Osteoblast (primary cell): ENCODE measurements at regions not wholly inside any gene's neighbourhood (a gene's known extent, or its start where the extent isn't known, plus 50 kb on each side); places are given as distances from the start of the nearest gene placed in this dataset.

Experiments
- DNase-seq: peaks from one replicate; pipeline ENCODE4 v3.0.0; 2011; ENCODE audit warnings: low spot score, mixed read lengths; ENCODE audit not compliant: insufficient read length; ENCODE audit errors: missing footprints
- H2AFZ ChIP-seq: 2 replicates; pipeline ENCODE4 v1.6.0; 2011; ENCODE audit warnings: mild to moderate bottlenecking, low read length
- H3K27ac ChIP-seq: 2 replicates; pipeline ENCODE4 v1.5.1; 2011; ENCODE audit warnings: mild to moderate bottlenecking, low read depth, low read length, moderate library complexity
- H3K27me3 ChIP-seq: 2 replicates; pipeline ENCODE4 v1.6.0; 2012; ENCODE audit warnings: mild to moderate bottlenecking, control low read depth, inconsistent platforms, low read length, moderate library complexity; ENCODE audit not compliant: insufficient read depth
- H3K36me3 ChIP-seq: 2 replicates; pipeline ENCODE4 v1.5.1; 2011; ENCODE audit warnings: mild to moderate bottlenecking, low read length, control low read depth, moderate library complexity; ENCODE audit not compliant: insufficient read depth
- H3K4me1 ChIP-seq: 2 replicates; pipeline ENCODE4 v1.5.1; 2011; ENCODE audit warnings: mild to moderate bottlenecking, low read length, control low read depth, moderate library complexity; ENCODE audit not compliant: insufficient read depth
- H3K4me2 ChIP-seq: 2 replicates; pipeline ENCODE4 v1.6.0; 2011; ENCODE audit warnings: mild to moderate bottlenecking, low read length; ENCODE audit not compliant: insufficient read depth
- H3K4me3 ChIP-seq: fragments of 200-600 bp; sonication (generic); 3 replicates; pipeline ENCODE4 v1.5.1; 2012; ENCODE audit warnings: mild to moderate bottlenecking, low read length, inconsistent platforms; ENCODE audit not compliant: insufficient read depth
- H3K79me2 ChIP-seq: 2 replicates; pipeline ENCODE4 v1.6.0; 2012; ENCODE audit warnings: mild to moderate bottlenecking, low read length, control low read depth, inconsistent platforms; ENCODE audit not compliant: insufficient read depth
- H3K9me3 ChIP-seq: 2 replicates; pipeline ENCODE4 v1.5.1; 2011; ENCODE audit warnings: low read depth, low read length, control low read depth
- H4K20me1 ChIP-seq: 2 replicates; pipeline ENCODE4 v1.6.0; 2012; ENCODE audit warnings: mild to moderate bottlenecking, low read length, control low read depth; ENCODE audit not compliant: insufficient read depth
- TF ChIP-seq, protein P1 (sequence below): IDR thresholded peaks from 2 replicates; pipeline ENCODE4 v1.5.1; 2011; ENCODE audit warnings: mild to moderate bottlenecking, low read depth, low read length, moderate library complexity; ENCODE audit errors: extremely low read depth

DNA sequence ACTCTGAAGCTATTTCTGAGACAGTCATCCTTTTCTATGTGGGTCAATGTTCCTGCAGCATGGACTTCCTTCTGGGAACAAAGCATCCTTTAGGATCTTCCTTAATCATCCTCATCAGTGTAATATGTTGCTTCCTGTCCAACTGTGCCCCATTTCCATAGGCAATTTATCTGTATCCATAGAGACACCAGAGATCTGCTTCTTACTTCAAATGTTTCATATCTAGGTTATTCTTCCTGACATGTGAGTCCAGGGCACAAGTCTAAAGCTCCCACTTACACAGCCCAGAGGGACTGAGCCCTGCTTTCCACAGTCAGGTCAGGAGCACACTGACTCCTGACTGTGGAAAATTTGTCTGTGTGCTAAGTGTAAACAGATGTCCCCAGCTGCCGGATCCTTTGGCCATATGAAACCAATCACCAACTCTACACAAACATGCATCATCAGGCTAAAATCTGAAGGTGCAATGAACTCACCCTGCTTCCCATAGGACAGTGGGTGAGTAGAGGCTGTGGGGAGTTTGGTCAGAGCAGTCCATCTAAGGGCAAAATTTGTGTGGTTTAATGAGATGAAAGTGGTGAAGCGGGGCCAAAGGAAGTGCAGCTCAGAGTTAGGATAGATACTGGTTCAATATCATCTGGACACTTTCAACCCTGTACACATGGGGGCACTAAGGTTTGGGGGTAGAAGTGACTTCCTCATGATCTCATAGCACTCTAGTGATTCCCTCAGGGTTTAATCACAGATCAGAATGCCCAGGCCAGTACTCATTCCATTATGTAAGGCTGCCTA, 85.2 kb upstream of the TNC start:
- H2AFZ ChIP-seq = no peak overlapping the region
- no peaks in the 10 kb centered on the region for H3K27me3 ChIP-seq
- no peaks in the 10 kb centered on the region for H3K36me3 ChIP-seq
- H3K9me3 ChIP-seq = no peaks in the 10 kb centered on the region
- no peaks in the 10 kb centered on the region for H4K20me1 ChIP-seq
- peak; percentile 36 for DNase-seq
- H3K79me2 ChIP-seq = no peaks in the 10 kb centered on the region
- H3K27ac ChIP-seq = peak overlapping the region; percentile 77
- H3K4me1 ChIP-seq = peaks cover 66% of the 10 kb centered on the region
- no peak overlapping the region for H3K4me3 ChIP-seq
- TF ChIP-seq, protein P1, sequence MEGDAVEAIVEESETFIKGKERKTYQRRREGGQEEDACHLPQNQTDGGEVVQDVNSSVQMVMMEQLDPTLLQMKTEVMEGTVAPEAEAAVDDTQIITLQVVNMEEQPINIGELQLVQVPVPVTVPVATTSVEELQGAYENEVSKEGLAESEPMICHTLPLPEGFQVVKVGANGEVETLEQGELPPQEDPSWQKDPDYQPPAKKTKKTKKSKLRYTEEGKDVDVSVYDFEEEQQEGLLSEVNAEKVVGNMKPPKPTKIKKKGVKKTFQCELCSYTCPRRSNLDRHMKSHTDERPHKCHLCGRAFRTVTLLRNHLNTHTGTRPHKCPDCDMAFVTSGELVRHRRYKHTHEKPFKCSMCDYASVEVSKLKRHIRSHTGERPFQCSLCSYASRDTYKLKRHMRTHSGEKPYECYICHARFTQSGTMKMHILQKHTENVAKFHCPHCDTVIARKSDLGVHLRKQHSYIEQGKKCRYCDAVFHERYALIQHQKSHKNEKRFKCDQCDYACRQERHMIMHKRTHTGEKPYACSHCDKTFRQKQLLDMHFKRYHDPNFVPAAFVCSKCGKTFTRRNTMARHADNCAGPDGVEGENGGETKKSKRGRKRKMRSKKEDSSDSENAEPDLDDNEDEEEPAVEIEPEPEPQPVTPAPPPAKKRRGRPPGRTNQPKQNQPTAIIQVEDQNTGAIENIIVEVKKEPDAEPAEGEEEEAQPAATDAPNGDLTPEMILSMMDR = peak; percentile 35
- H3K4me2 ChIP-seq = no peak overlapping the region

DNA sequence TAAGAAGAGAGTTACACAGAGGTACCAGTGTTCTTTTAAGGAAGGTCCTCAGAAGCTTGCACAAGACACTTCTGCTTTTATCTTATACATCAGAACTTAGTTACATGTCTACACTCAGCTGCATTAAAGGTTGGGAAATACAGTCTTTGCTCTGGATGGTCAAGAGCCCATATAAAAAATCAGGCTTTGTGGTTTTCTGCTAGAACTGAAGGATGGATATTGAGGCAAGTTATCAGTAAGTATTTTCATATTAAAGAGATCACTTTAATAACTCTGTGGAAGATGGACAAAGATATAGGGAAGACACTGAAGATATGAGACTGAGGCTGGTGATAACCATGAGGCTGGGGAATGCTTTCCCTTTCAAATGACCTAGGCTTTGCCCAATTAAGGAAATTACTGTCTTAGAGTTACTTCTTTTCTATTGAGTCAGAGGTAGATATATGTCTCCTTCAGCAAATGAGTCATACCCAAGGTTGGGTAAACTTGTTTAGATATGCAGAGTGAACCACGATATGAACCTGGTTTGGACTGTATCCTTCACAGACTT, 87.0 kb upstream of the TNC start:
- H4K20me1 ChIP-seq = no peaks in the 10 kb centered on the region
- H3K4me1 ChIP-seq = peaks cover 80% of the 10 kb centered on the region
- no peaks in the 10 kb centered on the region for H3K79me2 ChIP-seq
- no peaks in the 10 kb centered on the region for H3K36me3 ChIP-seq
- DNase-seq = no peak
- TF ChIP-seq, protein P1 = no peak
- H3K9me3 ChIP-seq = no peaks in the 10 kb centered on the region
- H3K4me2 ChIP-seq = peak overlapping the region; percentile 29
- H3K27me3 ChIP-seq = no peaks in the 10 kb centered on the region
- H3K27ac ChIP-seq = peak overlapping the region; percentile 77
- H2AFZ ChIP-seq = no peak overlapping the region
- no peak overlapping the region for H3K4me3 ChIP-seq

DNA sequence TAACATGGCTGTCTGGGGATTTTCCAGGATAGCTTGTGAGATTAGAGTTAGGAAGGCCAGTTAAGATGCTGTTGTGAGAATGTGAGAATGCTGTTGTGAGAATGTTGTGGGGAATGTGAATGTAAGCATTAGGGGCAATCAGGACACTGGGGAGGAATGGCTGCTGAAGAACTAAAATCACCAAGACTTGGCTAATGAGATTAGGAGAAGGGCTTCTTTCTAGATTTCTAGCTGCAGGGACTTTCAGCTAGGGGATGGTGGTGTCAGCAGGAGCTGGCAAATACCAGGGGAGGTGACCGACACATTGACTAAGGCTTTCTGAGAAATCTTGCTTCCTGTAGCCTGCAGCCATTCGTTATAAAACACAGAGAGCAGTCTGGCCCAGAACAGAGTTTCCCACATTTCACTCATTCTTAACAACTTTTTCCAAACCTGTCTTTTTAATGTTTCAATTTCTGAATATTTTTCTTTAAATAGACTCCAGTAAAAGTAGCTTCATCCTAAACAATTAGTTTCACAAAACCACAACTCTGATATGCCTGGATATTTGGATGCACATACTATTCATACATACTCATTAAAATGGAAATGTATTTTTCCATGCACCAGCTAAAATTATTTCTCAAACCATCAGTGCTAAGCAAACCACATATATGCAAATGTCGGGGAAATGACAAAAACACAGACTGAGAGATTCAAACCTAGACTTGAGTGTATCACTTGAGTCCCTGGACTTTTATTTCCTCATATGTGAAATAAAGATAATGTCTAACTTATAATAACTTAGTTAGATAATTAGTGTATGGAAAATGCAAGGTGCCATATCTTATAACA, 89.3 kb upstream of the TNC start:
- Histone ChIP-seq H2AFZ (peak overlapping the region; percentile 52), H3K27ac (peak overlapping the region; percentile 57)

More for the DNA sequence above, 89.3 kb upstream of the TNC start:
- Histone ChIP-seq H3K27me3 (no peaks in the 10 kb centered on the region), H3K9me3 (no peaks in the 10 kb centered on the region), H3K4me1 (peaks cover 81% of the 10 kb centered on the region), H3K79me2 (no peaks in the 10 kb centered on the region), H3K4me3 (no peak overlapping the region), H3K4me2 (peak overlapping the region; percentile 12), H4K20me1 (no peaks in the 10 kb centered on the region), H3K36me3 (no peaks in the 10 kb centered on the region)
- TF ChIP-seq, protein P1 = no peak
- DNase-seq = no peak
